IPS-11a (cell line): ENCODE measurements at regions not wholly inside any gene's neighbourhood (a gene's known extent, or its start where the extent isn't known, plus 50 kb on each side); places are given as distances from the start of the nearest gene placed in this dataset.

Experiments used
- H3K4me3 ChIP-seq: one replicate; pipeline ENCODE4 v1.5.1; 2013; ENCODE audit warnings: low read depth, low read length, control low read depth

- no peak overlapping the region for H3K4me3 ChIP-seq
These were observed 70.5 kb upstream of the SP4 start for GRCh38 chr7:21357151-21358097.

- H3K4me3 ChIP-seq = no peak overlapping the region
These were observed 69.2 kb upstream of the SP4 start for GRCh38 chr7:21358648-21359047.

- no peak overlapping the region for H3K4me3 ChIP-seq
These were observed 68.7 kb upstream of the SP4 start for GRCh38 chr7:21359163-21359562.

- no peak overlapping the region for H3K4me3 ChIP-seq
These were observed 66.3 kb upstream of the SP4 start for GRCh38 chr7:21361413-21362125.

- no peak overlapping the region for H3K4me3 ChIP-seq
These were observed 63.0 kb upstream of the SP4 start for GRCh38 chr7:21364801-21365271.

GRCh38 chr7:21365866-21366624, 61.8 kb upstream of the SP4 start:
- H3K4me3 ChIP-seq = no peak overlapping the region

GRCh38 chr7:21367081-21367480, 60.8 kb upstream of the SP4 start:
- H3K4me3 ChIP-seq = no peak overlapping the region

GRCh38 chr7:21367537-21367936, 60.3 kb upstream of the SP4 start:
- H3K4me3 ChIP-seq = no peak overlapping the region

GRCh38 chr7:21368317-21368716, 59.6 kb upstream of the SP4 start:
- no peak overlapping the region for H3K4me3 ChIP-seq

GRCh38 chr7:21370283-21370982, 57.5 kb upstream of the SP4 start:
- no peak overlapping the region for H3K4me3 ChIP-seq

GRCh38 chr7:21371360-21371759, 56.5 kb upstream of the SP4 start:
- no peak overlapping the region for H3K4me3 ChIP-seq

GRCh38 chr7:21373031-21373430, 54.9 kb upstream of the SP4 start:
- no peak overlapping the region for H3K4me3 ChIP-seq

GRCh38 chr7:21374134-21374533, 53.7 kb upstream of the SP4 start:
- no peak overlapping the region for H3K4me3 ChIP-seq

GRCh38 chr7:21377545-21377944, 50.3 kb upstream of the SP4 start:
- no peak overlapping the region for H3K4me3 ChIP-seq
